ENCODE measurements at regions not wholly inside any gene's neighbourhood (a gene's known extent, or its start where the extent isn't known, plus 50 kb on each side); places are given as distances from the start of the nearest gene placed in this dataset.
A peak's percentile ranks its signal among the peaks of the same experiment; 100 is the strongest.

DNA sequence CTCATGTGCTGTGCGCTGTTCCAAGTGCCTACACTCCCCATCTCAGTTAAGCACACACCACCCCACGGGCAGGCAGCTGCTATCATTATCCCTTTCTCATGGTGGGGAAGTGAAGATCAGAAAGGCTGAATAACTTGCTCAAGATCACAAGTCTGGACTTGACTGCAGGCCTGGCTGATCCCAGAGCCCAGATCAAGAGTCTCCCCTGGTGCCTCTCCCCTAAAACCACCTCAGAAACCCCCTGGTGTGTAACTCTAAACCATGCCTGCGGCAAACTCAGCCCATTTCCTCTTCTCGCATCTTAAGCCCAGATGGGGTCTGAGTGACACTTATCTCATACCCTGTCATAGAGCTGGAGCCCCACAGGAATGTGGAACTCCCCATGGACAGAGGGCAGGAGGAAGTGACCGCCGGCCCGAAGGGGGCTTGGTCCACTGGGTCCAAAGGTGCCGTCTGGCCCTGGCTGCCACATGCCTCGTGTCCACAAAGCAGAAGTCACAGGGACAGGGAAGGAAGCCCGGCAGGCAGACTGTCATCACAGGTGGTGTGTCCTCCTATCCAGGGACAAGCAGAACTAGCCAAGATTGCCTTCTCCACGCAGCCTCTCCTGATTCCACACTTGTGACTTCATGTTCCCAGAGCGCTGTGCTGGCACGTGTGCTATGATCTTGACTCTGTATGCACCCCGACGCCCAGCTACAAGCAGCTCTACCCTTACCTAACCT is 92.1 kb downstream of the SYF2 start (continued):
- peak; percentile 68; the same call in 1 of the 2 replicates for TF ChIP-seq ZNF430 (CRISPR knock-in tag; IDR thresholded peaks at IDR 0.05)
- TF ChIP-seq SMARCE1 (IDR thresholded peaks at IDR 0.05; ENCODE audit: borderline replicate concordance) = no peak
- TF ChIP-seq REPIN1 (CRISPR knock-in tag; IDR thresholded peaks at IDR 0.05; ENCODE audit: borderline replicate concordance, low read depth) = no peak
- no peak; the same call in 1 of the 2 replicates for TF ChIP-seq ZBTB3 (CRISPR knock-in tag; IDR thresholded peaks at IDR 0.05; ENCODE audit: borderline replicate concordance, low read depth)
- no peak for TF ChIP-seq PTBP1 (IDR thresholded peaks at IDR 0.05; ENCODE audit: low read depth, low read length, poor library complexity, severe bottlenecking)
- TF ChIP-seq ZNF720 (CRISPR knock-in tag; IDR thresholded peaks at IDR 0.05) = no peak
- TF ChIP-seq, protein P1, sequence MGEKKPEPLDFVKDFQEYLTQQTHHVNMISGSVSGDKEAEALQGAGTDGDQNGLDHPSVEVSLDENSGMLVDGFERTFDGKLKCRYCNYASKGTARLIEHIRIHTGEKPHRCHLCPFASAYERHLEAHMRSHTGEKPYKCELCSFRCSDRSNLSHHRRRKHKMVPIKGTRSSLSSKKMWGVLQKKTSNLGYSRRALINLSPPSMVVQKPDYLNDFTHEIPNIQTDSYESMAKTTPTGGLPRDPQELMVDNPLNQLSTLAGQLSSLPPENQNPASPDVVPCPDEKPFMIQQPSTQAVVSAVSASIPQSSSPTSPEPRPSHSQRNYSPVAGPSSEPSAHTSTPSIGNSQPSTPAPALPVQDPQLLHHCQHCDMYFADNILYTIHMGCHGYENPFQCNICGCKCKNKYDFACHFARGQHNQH (CRISPR knock-in tag; IDR thresholded peaks at IDR 0.05) = peak; percentile 49; the same call in 1 of the 2 replicates
- TF ChIP-seq YEATS4 (CRISPR knock-in tag; IDR thresholded peaks at IDR 0.05; ENCODE audit: borderline replicate concordance) = no peak
- TF ChIP-seq ZNF496 (CRISPR knock-in tag; IDR thresholded peaks at IDR 0.05; ENCODE audit: insufficient replicate concordance) = no peak
- TF ChIP-seq JUN (CRISPR knock-in tag; IDR thresholded peaks at IDR 0.05) = peak; percentile 47; the same call in 1 of the 2 replicates
- no peak for TF ChIP-seq GABPA (IDR thresholded peaks at IDR 0.05; ENCODE audit: low read depth, low read length)
- TF ChIP-seq GABPA (CRISPR knock-in tag; IDR thresholded peaks at IDR 0.05; ENCODE audit: low read depth) = peak; percentile 42
- no peak for TF ChIP-seq ZFP62 (CRISPR knock-in tag; IDR thresholded peaks at IDR 0.05)
- TF ChIP-seq ELF1 (CRISPR knock-in tag; IDR thresholded peaks at IDR 0.05) = peak; percentile 47; the same call in 1 of the 2 replicates
- TF ChIP-seq ZNF616 (CRISPR knock-in tag; IDR thresholded peaks at IDR 0.05; ENCODE audit: low read depth) = peak; percentile 69; the same call in 1 of the 2 replicates
- peak; percentile 69; the same call in 1 of the 2 replicates for TF ChIP-seq ZFP36L1 (CRISPR knock-in tag; IDR thresholded peaks at IDR 0.05)
- TF ChIP-seq FOXM1 (CRISPR knock-in tag; IDR thresholded peaks at IDR 0.05) = no peak
- TF ChIP-seq NR2C2 (CRISPR knock-in tag; IDR thresholded peaks at IDR 0.05; ENCODE audit: borderline replicate concordance) = peak; percentile 41; the same call in 1 of the 2 replicates
- TF ChIP-seq ETV6 (CRISPR knock-in tag; conservative IDR thresholded peaks at IDR 0.05) = no peak
- TF ChIP-seq ZNF777 (CRISPR knock-in tag; IDR thresholded peaks at IDR 0.05) = peak; percentile 36; the same call in 1 of the 2 replicates
- TF ChIP-seq ZZZ3 (CRISPR knock-in tag; IDR thresholded peaks at IDR 0.05; ENCODE audit: borderline replicate concordance) = peak; percentile 58
- TF ChIP-seq MZF1 (CRISPR knock-in tag; IDR thresholded peaks at IDR 0.05; ENCODE audit: borderline replicate concordance) = no peak
- TF ChIP-seq ZNF776 (CRISPR knock-in tag; IDR thresholded peaks at IDR 0.05) = no peak
- TF ChIP-seq ZNF772 (CRISPR knock-in tag; IDR thresholded peaks at IDR 0.05) = no peak
- TF ChIP-seq PHF20 (CRISPR knock-in tag; IDR thresholded peaks at IDR 0.05) = peak; percentile 35; the same call in 1 of the 2 replicates
- peak; percentile 36 for TF ChIP-seq XRCC5 (optimal IDR thresholded peaks at IDR 0.05; ENCODE audit: low read length)
- TF ChIP-seq GATAD1 (CRISPR knock-in tag; IDR thresholded peaks at IDR 0.05) = peak; percentile 44; the same call in 1 of the 2 replicates
- TF ChIP-seq, protein P2, sequence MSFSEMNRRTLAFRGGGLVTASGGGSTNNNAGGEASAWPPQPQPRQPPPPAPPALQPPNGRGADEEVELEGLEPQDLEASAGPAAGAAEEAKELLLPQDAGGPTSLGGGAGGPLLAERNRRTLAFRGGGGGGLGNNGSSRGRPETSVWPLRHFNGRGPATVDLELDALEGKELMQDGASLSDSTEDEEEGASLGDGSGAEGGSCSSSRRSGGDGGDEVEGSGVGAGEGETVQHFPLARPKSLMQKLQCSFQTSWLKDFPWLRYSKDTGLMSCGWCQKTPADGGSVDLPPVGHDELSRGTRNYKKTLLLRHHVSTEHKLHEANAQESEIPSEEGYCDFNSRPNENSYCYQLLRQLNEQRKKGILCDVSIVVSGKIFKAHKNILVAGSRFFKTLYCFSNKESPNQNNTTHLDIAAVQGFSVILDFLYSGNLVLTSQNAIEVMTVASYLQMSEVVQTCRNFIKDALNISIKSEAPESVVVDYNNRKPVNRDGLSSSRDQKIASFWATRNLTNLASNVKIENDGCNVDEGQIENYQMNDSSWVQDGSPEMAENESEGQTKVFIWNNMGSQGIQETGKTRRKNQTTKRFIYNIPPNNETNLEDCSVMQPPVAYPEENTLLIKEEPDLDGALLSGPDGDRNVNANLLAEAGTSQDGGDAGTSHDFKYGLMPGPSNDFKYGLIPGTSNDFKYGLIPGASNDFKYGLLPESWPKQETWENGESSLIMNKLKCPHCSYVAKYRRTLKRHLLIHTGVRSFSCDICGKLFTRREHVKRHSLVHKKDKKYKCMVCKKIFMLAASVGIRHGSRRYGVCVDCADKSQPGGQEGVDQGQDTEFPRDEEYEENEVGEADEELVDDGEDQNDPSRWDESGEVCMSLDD (CRISPR knock-in tag; IDR thresholded peaks at IDR 0.05; ENCODE audit: borderline replicate concordance) = no peak

Data from HepG2 (cell line).